ENCODE measurements at regions not wholly inside any gene's neighbourhood (a gene's known extent, or its start where the extent isn't known, plus 50 kb on each side); places are given as distances from the start of the nearest gene placed in this dataset.
"Not testable (repeated sequence)": the region's sequence is repeated elsewhere in the genome, so short reads cannot be mapped to it uniquely, and the experiment has no call there.

DNA sequence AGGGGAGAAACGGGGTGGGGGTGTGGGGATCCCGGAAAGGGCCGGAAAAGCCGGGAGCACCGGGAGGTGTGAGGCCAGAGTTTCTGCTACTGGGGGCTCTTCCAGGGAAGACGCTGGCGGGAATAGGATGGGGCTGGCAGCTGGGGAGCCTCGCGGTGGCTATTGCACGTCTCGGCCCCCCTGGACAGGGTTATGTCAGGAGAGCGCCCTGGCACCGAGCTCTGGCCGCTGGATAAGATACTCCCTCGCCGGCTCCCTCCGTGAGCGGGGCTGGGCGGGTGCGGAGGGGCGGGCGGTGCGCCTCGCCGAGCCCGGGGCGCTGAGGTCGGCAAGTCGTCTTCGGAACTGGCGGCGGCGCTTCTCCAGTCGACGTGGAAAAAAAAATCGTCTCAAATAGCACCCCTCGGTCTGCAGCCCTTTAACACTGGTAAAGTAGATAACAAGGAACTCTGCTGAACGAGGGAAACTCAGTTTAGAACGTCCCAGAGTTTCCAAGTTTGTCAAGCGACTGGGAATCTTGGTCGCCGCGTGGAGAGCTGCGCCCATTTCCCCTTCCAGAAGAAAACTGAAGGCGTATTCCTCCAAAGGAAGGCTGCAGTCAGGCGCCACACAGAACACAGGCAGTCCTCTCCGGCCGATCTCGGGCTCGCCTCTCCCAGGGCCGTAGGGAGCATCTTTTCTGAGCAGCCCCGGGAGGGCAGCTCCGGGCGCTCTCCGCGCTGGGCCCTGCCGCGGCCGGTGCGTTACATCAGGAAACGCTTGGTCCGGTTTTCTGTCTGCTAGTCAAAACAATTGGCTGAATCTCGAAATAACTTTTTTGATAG is 115.1 kb downstream of the KCNRG start:
- H3K4me1 ChIP-seq (ENCODE audit: control insufficient read depth, insufficient read depth, low read length): peaks cover 29% of the 10 kb centered on the region
- H3K4me3 ChIP-seq (ENCODE audit: low read length in 2 of 2): peak overlapping the region; percentile 59 to 70
- H3K36me3 ChIP-seq (ENCODE audit: control insufficient read depth in 2 of 2, insufficient read depth in 2 of 2, low read length in 2 of 2): no peaks in the 10 kb centered on the region
- peak overlapping the region in 1 of 2 donors; percentile 22 for H3K9ac ChIP-seq (ENCODE audit: low read length in 2 of 2)
- H3K27me3 ChIP-seq (ENCODE audit: control insufficient read depth in 1 of 2, insufficient read depth in 2 of 2, low read length in 2 of 2): peaks cover 47 to 71% of the 10 kb centered on the region in 2 donors
- no peaks in the 10 kb centered on the region for H3K9me3 ChIP-seq (ENCODE audit: control insufficient read depth in 2 of 2, low read length in 2 of 2)
- H3K27ac ChIP-seq (ENCODE audit: low read length): no peak overlapping the region

DNA sequence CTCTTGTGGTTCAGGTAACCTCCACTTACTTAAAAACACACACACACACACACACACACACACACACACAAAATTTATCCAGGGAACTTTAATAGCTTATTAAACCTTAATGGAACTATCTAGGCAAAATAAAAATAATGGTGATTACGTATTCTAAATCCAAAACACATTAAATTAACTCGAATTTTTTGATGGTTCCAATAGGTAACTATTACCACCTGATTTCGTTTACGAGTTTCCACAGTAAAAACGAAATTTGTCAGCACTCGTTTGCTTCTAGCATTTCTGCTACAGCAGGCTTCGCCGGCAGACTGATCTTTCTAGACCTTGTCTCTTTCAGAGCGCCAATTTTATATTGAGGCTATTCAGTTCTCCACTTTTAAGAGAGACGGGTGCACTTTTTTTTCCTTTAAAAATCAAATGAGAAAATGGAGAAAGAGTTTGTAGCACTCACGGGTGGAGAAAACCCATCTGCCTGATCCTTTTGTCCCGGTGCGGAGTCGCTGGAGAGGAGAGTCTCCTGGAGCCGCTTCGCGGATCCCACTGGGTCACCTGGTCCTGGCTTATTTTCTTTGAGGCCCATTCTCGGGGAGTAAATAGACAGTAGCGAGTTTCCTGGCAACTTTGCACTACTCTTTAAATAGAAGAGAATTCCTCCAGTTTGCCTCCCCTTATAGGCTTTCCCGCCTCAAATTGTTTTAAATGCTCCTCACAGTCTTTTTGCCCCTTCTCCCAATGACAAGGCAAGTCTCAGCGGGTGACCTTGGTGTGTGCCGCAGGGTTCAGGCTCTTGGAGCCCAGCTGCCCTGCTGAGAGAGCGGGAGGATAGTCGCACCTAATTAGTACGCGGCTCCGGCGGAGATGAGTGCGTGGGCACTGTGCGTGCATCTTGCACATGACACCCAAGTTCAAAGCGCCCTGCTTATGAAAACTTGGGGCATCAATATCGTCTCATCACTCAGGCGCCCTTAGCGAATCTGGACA is 117.0 kb downstream of the KCNRG start:
- H3K4me1 ChIP-seq (ENCODE audit: control insufficient read depth, insufficient read depth, low read length): peaks cover 19% of the 10 kb centered on the region
- no peaks in the 10 kb centered on the region for H3K36me3 ChIP-seq (ENCODE audit: control insufficient read depth in 2 of 2, insufficient read depth in 2 of 2, low read length in 2 of 2)
- no peaks in the 10 kb centered on the region for H3K9me3 ChIP-seq (ENCODE audit: control insufficient read depth in 2 of 2, low read length in 2 of 2)
- peaks cover 47 to 69% of the 10 kb centered on the region in 2 donors for H3K27me3 ChIP-seq (ENCODE audit: control insufficient read depth in 1 of 2, insufficient read depth in 2 of 2, low read length in 2 of 2)
- no peak overlapping the region for H3K9ac ChIP-seq (ENCODE audit: low read length in 2 of 2)
- no peak overlapping the region for H3K4me3 ChIP-seq (ENCODE audit: low read length in 2 of 2)
- H3K27ac ChIP-seq (ENCODE audit: low read length): no peak overlapping the region

DNA sequence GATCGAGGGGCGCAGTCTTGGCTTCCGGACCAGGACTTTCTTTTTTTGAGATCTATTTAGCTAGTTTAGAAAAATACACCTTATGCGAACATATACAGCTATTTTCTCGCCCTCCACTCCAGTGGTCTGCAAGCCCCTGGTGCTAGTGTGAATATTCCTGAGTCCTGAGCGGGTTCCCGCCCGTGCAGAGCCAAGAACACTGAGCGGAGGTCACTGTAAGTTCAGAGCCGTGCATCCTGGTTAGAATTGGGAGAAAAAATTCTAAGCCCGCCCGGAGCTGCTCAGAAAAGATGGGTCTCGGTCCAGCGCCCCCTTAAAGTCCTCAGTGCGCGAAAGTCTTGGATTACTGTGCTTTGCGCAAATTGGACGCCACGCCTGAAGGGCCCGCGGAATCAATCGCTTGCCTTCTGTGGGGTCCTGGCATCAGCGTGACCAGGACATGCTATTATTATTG is 117.7 kb downstream of the KCNRG start:
- no peaks in the 10 kb centered on the region for H3K36me3 ChIP-seq (ENCODE audit: control insufficient read depth in 2 of 2, insufficient read depth in 2 of 2, low read length in 2 of 2)
- H3K9me3 ChIP-seq (ENCODE audit: control insufficient read depth in 2 of 2, low read length in 2 of 2): no peaks in the 10 kb centered on the region
- no peak overlapping the region for H3K4me3 ChIP-seq (ENCODE audit: low read length in 2 of 2)
- H3K27me3 ChIP-seq (ENCODE audit: control insufficient read depth in 1 of 2, insufficient read depth in 2 of 2, low read length in 2 of 2): peaks cover 46 to 62% of the 10 kb centered on the region in 2 donors
- H3K4me1 ChIP-seq (ENCODE audit: control insufficient read depth, insufficient read depth, low read length): peaks cover 13% of the 10 kb centered on the region
- no peak overlapping the region for H3K27ac ChIP-seq (ENCODE audit: low read length)
- no peak overlapping the region for H3K9ac ChIP-seq (ENCODE audit: low read length in 2 of 2)

DNA sequence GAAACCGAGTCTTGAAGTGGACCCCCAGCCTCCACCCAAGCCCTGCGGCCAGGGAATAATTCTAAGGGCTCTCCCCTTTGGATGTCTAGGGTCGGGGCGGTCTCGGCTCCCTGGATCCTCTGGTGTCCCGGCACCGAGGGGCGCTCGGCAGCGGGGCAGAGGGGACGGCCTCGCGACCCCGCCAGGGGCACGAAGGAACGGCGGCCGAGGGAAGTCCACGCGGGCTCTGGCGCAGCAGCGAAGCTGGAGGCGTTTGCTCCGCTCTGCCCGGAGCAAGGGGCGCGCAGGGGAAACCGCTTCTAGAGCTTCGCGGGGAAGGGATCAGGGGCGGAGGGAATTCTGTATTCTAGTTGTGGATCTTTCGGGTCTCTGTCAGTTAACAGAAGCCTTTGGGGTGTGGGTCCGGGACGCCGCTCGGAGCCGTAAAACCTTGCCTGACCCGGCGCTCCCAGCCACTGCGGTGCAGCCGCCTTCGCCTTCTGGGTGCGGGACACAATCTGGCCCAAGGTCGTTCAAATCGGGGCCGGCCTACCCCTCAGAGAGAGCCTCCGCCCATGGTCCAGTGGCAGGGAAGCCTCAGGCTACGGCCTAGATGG is 118.2 kb downstream of the KCNRG start:
- no peak overlapping the region for H3K9ac ChIP-seq (ENCODE audit: low read length in 2 of 2)
- H3K4me3 ChIP-seq (ENCODE audit: low read length in 2 of 2): no peak overlapping the region
- H3K9me3 ChIP-seq (ENCODE audit: control insufficient read depth in 2 of 2, low read length in 2 of 2): no peaks in the 10 kb centered on the region
- no peak overlapping the region for H3K27ac ChIP-seq (ENCODE audit: low read length)
- H3K36me3 ChIP-seq (ENCODE audit: control insufficient read depth in 2 of 2, insufficient read depth in 2 of 2, low read length in 2 of 2): no peaks in the 10 kb centered on the region
- H3K4me1 ChIP-seq (ENCODE audit: control insufficient read depth, insufficient read depth, low read length): peaks cover 12% of the 10 kb centered on the region
- H3K27me3 ChIP-seq (ENCODE audit: control insufficient read depth in 1 of 2, insufficient read depth in 2 of 2, low read length in 2 of 2): peaks cover 42 to 57% of the 10 kb centered on the region in 2 donors

DNA sequence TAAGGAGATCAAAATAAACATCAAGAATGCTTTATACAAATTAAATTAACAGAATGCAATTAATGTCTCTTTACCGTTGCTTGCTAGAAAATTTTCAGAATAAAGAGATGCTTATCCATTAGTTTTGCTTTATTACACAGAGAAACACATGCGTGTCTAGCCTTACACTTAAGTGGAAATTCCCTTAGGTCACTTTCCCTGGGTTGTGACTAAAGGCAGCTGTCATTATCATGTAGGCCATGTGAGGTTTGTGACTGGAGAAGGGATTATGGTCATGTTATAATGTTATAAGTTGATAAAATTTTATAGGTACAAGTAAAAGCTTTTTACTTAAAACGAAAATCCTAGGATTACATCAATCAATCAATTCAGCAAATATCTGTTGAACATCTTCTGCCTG is 121.0 kb downstream of the KCNRG start:
- Histone ChIP-seq H3K4me3 (ENCODE audit: low read length in 2 of 2) (no peak overlapping the region), H3K36me3 (ENCODE audit: control insufficient read depth in 2 of 2, insufficient read depth in 2 of 2, low read length in 2 of 2) (no peaks in the 10 kb centered on the region), H3K27ac (ENCODE audit: low read length) (no peak overlapping the region), H3K4me1 (ENCODE audit: control insufficient read depth, insufficient read depth, low read length) (no peaks in the 10 kb centered on the region), H3K9me3 (ENCODE audit: control insufficient read depth in 2 of 2, low read length in 2 of 2) (no peaks in the 10 kb centered on the region), H3K27me3 (ENCODE audit: control insufficient read depth in 1 of 2, insufficient read depth in 2 of 2, low read length in 2 of 2) (peaks cover 25 to 29% of the 10 kb centered on the region in 2 donors), H3K9ac (ENCODE audit: low read length in 2 of 2) (no peak overlapping the region)

DNA sequence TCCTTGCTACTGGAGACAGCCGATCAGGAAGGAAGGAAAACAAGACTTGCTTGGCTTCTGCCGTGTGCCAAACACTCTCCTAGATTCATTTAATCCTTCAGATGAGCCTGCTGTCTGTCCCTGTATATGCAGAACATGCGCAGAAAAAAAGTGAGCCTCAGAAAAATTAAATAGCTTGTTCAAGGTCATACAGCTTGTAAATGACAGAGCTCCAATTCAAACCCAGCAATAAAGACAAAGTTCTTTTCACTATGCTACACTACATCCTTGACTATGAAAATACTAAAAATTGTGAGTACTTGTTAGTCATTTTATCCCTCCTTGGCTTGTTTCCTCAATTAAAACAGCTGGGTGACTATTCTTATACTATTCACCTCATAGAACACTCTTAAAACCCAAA is 121.4 kb downstream of the KCNRG start:
- Histone ChIP-seq H3K9me3 (ENCODE audit: control insufficient read depth in 2 of 2, low read length in 2 of 2) (no peaks in the 10 kb centered on the region), H3K27me3 (ENCODE audit: control insufficient read depth in 1 of 2, insufficient read depth in 2 of 2, low read length in 2 of 2) (peaks cover 22 to 25% of the 10 kb centered on the region in 2 donors), H3K27ac (ENCODE audit: low read length) (no peak overlapping the region), H3K4me3 (ENCODE audit: low read length in 2 of 2) (no peak overlapping the region), H3K9ac (ENCODE audit: low read length in 2 of 2) (no peak overlapping the region), H3K4me1 (ENCODE audit: control insufficient read depth, insufficient read depth, low read length) (no peaks in the 10 kb centered on the region), H3K36me3 (ENCODE audit: control insufficient read depth in 2 of 2, insufficient read depth in 2 of 2, low read length in 2 of 2) (no peaks in the 10 kb centered on the region)

DNA sequence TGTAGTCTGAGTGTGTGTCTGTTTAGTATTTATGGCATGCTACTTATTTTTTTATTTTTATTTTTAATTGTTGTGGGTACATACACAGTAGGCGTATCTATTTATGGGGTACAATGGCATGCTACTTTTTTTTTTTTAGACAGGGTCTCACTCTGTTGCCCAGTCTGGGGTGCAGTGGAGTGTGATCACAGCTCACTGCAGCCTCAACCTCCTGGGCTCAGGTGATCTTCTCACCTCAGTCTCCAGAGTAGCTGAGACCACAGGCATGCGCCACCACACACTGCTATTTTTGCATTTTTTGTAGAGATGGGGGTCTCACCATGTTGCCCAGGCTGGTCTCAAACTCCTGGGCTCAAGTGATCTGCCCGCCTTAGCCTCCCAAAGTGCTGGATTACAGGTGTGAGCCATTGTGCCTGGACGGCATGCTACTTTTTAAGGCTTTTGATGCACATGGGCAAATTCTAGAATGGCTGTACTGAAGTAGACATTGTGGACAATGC is 124.2 kb downstream of the KCNRG start:
- H3K36me3 ChIP-seq (ENCODE audit: control insufficient read depth in 2 of 2, insufficient read depth in 2 of 2, low read length in 2 of 2); H3K4me3 ChIP-seq (ENCODE audit: low read length in 2 of 2); H3K4me1 ChIP-seq (ENCODE audit: control insufficient read depth, insufficient read depth, low read length); H3K27ac ChIP-seq (ENCODE audit: low read length); H3K27me3 ChIP-seq (ENCODE audit: control insufficient read depth in 1 of 2, insufficient read depth in 2 of 2, low read length in 2 of 2); H3K9ac ChIP-seq (ENCODE audit: low read length in 2 of 2); H3K9me3 ChIP-seq (ENCODE audit: control insufficient read depth in 2 of 2, low read length in 2 of 2): not testable (repeated sequence)

DNA sequence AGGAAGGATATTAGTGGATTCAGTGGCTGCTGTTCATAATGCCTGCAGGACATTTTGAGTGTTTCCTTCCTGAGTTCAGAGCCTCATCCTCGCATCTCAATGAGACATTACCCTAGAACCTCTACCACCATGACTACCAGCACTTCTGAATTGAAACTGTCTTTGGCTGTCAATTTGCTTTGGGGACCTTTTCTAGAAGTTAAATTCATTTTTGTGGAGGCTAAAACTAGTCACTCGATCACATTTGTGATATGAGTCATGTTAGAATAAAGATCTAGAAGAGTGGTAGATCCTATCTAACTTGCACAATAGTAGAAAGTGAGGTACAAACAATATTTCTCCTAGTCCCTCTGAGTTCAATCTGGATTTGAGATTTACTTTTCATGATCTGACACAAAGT is 124.9 kb downstream of the KCNRG start:
- H3K36me3 ChIP-seq (ENCODE audit: control insufficient read depth in 2 of 2, insufficient read depth in 2 of 2, low read length in 2 of 2): no peaks in the 10 kb centered on the region
- H3K27ac ChIP-seq (ENCODE audit: low read length): no peak overlapping the region
- H3K9me3 ChIP-seq (ENCODE audit: control insufficient read depth in 2 of 2, low read length in 2 of 2): no peaks in the 10 kb centered on the region
- H3K4me1 ChIP-seq (ENCODE audit: control insufficient read depth, insufficient read depth, low read length): no peaks in the 10 kb centered on the region
- H3K27me3 ChIP-seq (ENCODE audit: control insufficient read depth in 1 of 2, insufficient read depth in 2 of 2, low read length in 2 of 2): no peaks in the 10 kb centered on the region
- H3K4me3 ChIP-seq (ENCODE audit: low read length in 2 of 2): no peak overlapping the region
- no peak overlapping the region for H3K9ac ChIP-seq (ENCODE audit: low read length in 2 of 2)

DNA sequence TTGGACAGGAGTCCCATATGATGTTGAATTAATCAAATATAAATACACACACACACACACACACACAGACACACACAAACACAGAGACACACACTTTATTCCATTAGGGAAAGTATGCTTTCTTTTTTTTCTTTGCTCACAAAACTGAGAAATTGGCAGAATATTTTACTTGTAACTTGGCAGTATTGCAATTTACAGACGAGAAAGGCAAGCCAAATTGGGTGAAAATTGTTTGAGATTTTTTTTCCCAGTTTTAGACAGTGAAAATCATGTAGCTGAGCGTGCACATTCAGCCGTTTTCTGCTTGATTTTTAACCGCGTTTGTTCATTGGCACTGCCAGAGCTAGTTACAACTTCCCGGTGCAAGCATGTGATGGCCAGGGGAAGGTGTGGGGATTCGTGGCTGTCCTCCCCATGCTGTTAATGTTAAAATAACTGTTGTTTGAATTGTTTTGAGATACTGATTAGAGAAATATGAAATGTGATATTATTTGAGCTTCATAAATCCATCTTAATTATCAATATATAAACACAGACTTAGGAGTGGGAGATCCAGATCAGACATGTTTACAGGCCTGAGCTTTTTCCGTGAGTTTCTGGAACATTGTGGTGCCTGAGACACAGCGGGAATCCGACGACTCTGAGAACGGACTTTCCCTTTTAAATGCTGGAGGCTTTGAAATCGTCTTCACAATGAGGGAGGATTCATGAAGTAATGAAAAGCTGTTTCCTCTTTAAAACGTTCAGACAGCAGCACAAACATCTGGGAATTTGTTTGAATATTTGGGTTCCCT is 125.5 kb downstream of the KCNRG start:
- Histone ChIP-seq H3K9me3 (ENCODE audit: control insufficient read depth in 2 of 2, low read length in 2 of 2) (no peaks in the 10 kb centered on the region), H3K36me3 (ENCODE audit: control insufficient read depth in 2 of 2, insufficient read depth in 2 of 2, low read length in 2 of 2) (no peaks in the 10 kb centered on the region), H3K27ac (ENCODE audit: low read length) (no peak overlapping the region), H3K27me3 (ENCODE audit: control insufficient read depth in 1 of 2, insufficient read depth in 2 of 2, low read length in 2 of 2) (no peaks in the 10 kb centered on the region), H3K4me1 (ENCODE audit: control insufficient read depth, insufficient read depth, low read length) (no peaks in the 10 kb centered on the region), H3K9ac (ENCODE audit: low read length in 2 of 2) (no peak overlapping the region), H3K4me3 (ENCODE audit: low read length in 2 of 2) (no peak overlapping the region)
